GM18517 (cell line): ENCODE measurements at regions not wholly inside any gene's neighbourhood (a gene's known extent, or its start where the extent isn't known, plus 50 kb on each side); places are given as distances from the start of the nearest gene placed in this dataset.

Experiments
- ATAC-seq: cut with Tn5 transposase; IDR thresholded peaks from one replicate; pipeline ENCODE4 v1.9.1; 2021; ENCODE audit warnings: mild to moderate bottlenecking, moderate library complexity; ENCODE audit not compliant: unreplicated experiment

DNA sequence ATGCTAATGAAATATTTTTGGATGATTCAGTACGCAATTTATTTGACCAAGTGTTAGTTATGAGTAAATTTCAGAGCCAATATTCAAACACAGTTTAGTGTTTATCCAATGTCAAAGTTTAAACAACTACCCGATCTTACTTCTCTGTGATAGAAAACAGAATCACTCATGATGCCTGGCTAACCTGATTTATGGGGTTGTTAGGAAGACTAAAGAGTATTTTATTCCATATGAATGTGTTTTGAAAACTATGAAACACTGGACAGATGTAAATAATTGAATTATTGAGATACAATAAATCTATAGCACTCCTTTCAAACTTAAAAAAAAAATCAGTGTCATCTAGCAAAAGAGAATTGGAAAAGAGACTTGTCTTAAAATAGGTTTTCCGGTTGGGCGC lies 1181.8 kb downstream of the EFNB2 start:
- ATAC-seq = no peak

DNA sequence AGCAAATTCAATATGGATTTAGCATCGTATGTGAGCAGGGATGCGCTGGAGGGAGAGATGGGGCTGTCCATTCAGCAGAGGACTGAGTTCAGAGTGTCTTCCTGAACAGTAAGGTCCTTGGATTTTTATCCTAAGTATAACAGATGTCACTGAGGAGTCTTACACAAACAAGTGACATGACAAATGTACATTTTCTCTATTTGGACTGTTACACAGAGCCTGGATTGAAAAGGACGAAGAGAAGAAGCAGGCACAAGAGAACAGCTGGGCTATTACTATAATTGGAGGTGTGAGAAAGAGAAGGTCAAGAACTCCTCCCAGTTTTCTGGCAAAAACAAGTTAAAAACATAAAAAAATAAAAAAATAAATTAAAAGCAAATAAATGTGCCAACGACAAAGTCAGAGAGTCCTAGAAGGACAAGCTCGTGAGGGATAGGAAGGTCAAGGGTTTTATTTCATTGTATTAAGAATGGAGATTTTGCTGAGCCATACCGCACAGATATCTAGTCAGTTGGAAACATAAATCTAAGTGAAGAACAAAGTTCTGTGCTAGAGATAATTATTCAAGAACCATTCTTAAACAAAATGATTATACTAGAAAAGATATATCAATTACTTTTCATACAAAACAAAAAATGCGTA lies 1186.3 kb downstream of the EFNB2 start:
- no peak for ATAC-seq

DNA sequence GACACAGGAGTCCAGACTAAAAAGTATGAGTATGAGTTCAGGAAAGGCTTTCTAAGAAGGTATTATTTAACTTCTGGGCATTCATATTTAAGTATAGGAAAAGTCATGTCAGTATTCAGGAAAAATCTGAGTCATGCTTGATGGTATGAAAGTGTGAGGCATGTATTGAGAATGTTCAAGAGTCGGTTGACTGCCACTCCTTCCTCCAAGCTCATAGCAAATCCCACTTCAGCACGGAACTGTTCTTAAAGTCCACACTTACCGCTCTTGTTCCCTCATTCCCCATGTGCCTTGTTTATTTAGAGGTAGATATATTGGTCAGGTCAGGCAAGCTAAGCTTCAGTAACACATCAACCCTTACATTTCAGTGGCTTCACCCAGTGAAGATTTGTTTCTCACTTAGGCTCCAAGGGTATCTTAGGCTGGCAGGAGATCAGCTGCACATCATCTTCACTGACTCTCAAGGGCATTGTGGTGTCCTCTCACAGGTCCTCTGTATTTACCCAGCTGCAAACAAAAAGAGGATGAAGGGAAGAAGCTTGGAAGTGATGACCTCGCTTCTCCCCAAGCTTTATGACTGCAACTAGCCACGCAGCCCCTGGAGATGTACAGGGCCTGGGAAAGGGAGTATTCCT lies 1189.2 kb downstream of the EFNB2 start:
- no peak for ATAC-seq

DNA sequence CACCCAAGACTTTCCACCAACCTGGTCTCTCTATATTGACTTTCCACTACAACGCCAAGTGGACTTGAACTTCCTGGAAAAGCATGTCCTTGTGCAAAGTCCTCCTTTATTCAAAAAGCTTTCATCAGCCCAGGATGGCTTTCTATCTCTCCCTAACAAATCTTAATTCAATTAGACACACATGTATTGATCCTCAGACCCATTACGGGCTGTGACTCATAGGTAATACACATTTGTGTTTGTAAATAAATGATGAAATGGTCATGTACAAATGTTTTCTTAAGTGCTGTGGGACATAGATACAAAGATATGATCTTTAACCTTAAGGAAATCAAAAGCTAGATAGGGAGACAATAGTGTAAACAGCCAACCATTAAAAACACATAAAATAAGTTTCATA lies 1189.7 kb downstream of the EFNB2 start:
- no peak for ATAC-seq

DNA sequence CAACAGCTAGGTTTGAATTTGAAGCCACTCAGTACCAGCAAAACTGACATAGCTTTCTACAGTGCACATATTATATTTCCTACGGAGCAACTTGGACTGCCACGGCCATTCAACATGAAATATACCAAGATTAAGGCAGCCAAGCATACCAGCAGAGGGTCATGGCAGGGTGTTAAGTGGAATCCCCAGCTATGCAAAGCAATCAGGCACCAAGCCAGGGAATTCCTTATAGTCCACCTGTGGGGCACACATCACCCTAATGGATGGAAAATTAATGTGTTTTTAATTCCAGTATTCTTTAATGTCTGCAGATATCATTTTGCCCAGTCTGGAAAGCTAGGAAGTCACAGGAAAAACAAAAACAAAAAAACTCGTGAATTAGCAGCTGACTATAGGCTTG lies 1190.3 kb downstream of the EFNB2 start:
- ATAC-seq = no peak

DNA sequence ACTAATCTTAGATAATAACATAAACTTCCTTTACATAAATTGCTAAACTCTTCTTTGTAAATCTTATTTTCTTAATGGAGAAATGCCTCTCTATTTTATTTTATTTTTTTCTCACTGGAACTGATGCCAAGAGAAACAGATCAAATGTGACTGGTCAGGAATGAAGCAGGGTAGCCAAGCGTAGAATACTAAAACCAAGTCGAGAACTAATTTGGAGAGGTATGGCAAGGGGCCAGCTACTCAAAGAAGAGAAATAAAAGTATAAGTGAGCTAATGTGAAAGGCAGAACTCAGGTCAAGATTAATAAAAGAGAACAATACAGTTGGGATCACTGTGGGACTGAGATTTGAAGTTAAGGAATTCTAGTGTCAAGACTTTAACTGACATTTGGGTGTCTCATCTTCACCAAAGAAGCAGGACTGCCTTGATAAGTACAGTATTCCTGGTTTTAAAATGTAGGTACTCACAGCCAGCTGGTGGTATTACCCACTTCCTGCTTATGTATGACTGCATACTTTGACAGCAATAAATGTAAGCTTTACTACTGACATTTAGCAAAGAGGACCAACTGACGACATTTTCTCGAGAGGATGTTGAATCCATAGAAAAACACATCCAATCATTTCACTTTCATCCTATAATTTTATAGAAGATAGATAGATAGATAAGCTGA lies 1192.2 kb downstream of the EFNB2 start:
- no peak for ATAC-seq

DNA sequence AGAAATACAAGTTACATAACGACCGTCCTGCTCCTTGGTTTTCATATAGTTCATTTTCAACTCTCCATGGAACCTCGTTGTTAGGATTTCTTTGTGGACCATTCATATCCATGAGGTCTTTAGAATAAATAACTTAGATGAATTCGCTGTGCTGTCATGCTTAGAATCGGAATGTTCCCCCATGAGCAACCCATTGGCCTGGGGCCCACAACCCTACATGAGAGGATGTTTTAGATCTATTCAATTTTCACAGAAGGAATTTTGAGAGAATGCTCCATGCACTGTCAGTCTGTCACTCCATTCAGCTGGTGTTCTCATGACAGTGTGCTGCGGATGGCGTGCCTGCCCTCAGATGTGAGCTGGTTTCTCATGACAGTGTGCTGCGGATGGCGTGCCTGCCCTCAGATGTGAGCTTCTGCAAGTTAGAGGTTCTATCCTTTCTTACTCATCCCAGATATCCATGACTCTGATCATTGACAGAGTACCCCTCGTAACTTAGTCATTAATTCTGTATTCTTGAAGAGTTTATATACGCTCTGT lies 1193.1 kb downstream of the EFNB2 start:
- no peak for ATAC-seq

DNA sequence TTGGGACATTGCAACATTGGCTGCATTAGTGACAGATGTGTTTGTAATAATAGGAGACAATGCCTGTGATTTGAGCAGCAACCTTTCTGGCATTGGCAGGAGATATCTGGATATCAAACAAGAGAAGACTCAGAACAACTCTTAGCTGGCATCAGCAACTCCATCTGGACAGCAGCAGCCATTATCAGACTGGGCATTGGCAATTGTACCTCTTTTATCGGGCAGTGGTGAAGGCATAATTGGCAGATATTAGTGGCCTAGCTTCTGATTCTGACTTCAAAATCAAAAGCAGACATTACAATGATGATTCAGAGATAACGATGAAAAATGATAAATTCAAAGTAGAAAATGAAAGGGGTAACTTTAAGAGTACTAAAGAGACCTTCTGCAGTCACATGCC lies 1193.7 kb downstream of the EFNB2 start:
- ATAC-seq = no peak

DNA sequence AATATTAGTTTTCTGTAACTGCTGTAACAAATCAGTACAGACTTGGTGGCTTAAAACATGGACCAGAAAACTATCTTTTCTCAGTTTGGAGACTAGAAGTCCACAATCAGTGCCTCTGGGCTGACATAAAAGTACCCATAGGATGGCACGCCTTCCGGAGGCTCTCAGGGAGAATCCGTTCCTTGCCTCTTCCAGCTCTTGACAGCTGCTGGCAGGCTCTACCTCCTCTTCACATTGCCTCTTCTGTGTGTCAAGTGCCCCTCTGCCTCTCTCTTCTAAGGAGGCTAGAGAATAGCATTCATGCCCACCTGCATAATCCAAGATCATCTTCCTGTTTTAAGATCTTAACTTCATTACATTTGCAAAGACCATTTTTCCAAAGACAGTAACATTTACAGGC lies 1194.2 kb downstream of the EFNB2 start:
- no peak for ATAC-seq

DNA sequence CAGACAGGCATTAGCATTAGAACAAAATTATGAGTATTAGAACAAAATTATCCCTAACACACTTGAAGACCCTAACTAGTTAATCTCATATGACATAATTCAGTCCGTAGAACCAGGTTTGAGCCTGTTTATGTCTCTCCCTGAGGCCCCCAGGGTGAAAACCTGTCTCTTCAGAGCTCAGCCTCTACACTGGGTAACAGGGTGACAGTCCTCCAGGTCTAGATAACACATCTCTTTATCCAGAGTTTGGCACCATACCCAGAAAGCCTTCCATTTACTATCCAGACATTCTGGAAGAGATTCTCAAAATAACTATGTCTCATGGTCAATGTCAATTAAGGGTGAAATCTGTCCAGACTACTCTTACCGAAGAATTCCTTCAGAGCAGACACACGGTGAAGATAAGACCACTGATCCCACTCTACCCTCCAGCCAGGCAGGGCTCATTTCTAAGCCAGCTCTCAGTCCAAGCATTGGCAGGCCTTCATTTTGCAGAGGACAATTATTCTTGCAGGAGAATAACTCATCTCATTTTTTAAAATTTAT lies 1195.3 kb downstream of the EFNB2 start:
- no peak for ATAC-seq

DNA sequence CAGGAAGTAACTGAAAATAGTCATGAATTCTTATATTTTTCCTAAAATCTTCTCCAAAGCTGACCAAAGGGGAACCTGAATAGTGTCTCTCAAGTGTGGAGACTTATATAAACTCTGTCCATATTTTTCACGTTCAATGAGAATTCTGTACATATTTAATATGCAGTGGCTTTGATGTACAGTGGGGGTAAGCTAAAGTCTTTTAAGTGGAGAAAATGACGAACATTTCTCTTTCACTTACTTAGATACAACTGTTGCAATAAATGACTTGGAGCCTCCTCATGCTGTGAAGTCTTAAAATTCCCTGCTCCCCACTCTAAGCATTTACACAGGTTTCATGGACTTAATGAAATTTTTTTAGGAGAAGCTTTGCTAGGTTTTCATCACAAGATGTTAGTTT lies 1196.7 kb downstream of the EFNB2 start:
- no peak for ATAC-seq

DNA sequence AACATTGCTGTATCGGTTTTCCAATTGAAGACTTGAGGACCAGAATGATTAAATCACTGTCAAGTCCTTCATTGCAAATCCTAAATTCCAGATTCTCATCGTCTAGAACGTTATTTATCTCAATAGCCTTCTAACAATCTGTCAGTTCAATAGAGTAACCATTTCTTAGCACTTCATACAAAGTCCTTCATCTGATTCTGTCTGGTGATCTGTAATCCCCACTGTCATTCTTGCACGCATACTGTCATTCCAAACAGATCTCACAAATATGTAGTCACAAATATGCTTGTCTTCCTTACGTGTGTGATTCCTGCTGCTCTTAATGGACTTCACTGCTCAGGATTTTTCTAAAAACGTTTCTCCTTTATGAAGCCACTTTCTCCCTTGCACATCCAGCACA lies 1197.5 kb downstream of the EFNB2 start:
- ATAC-seq = no peak

DNA sequence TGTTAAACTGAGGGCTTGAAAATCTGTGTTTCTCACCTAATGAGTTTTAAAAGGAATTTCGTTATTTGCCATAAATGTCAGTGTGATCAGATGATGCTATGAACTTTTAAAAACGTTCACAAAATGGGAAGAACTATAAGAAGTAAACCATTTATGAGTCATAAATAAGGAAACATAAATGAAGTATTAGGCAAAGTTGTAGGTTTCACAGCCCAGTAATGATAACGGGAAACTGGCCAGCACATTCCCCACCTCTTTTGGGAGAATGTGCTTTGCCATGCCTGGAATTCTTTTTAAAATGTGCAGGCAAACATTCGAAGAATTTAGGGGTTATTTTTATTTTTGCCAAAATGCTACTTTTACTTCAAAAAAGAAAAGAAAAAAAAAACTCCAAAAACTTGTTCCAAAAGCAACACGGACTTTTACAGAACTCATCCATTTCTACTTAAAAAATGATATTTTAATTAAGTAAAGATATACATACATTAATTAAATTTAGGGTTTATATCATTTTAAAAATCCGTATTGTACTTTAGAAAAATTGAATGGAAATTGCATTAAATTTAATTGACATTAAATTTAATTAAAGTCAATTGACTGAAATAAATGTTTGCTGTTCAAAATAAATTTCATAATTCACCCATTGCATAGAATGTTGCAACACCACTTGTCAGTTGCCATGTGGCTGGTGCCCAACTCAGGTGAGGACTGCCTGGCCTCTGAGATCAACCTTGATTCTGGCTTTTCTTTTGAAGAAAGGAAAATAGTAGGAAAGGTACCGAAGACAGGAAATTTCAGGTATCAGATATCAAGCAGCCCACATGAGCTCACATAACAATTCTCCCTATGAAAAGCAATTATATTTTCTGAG lies 1198.5 kb downstream of the EFNB2 start:
- ATAC-seq = no peak

DNA sequence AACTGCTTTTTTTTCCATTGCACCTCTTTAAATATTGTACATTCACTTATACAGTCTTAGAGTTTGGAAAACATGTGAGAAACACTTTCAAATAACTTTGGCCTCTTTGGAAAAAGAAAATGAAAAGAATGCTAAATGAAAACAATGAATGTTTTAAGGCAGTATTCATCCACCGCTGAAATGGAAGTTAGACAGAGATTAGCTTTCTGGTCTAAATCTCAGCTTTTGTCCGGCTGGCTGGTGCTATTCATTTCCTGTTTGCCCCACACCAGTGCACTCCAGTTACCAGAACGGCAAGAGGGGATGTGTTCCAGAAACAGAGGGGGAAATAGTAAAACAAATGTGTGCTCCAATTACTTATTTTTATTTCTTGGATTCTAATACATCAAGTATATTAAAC lies 1201.3 kb downstream of the EFNB2 start:
- ATAC-seq = no peak

DNA sequence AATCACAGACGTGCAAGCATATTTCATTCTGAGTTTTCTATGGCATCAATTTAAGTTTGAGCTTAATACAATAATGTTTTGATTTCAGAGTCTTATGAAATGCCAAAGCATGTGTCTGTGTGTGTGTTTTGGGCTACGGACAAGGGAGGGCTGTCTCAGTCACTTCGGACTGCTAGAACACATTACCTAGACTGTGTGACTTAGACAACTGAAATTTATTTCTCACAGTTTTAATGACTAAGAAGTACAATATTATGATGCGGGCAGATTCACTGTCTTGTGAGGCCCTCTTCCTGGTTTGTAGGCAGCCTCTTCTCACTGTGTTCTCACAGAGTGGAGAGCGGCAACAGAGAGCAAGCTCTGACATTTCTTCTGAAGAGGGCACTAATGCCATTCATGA lies 1202.0 kb downstream of the EFNB2 start:
- no peak for ATAC-seq

DNA sequence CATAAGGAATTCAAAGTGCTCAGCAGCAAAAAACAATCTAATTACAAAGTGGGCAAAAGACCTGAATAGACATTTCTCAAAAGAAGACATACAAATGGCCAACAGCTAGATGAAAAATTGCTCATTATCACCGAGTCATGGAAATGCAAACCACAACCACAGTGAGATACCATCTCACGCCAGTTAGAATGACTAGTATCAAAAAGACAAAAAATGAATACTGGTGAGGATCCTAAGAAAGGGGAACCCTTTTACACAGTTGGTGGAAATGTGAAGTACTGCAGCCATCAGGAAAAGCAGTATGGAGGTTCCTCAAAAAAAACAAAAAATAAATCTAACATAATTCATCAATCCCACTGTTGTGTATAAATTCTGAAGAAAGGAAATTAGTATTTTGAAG lies 1206.1 kb downstream of the EFNB2 start:
- ATAC-seq = no peak

DNA sequence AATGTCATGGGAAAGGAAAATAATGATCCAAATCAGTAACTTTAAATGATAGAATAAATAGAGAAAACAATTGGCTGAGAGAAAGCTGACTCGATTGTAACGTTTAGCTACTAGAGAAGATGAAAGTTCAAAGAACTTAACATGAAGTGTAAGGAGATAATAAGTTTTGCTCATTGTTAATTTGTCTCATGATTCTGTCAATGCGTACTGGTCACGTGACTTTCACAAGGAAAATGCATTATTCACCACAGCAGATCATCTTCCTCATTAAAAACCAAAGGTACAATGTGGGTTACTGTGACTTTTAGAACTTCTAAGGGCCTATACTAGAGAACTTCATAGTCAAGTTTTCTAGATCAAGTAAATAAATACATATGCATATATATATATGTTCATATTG lies 1207.2 kb downstream of the EFNB2 start:
- no peak for ATAC-seq

DNA sequence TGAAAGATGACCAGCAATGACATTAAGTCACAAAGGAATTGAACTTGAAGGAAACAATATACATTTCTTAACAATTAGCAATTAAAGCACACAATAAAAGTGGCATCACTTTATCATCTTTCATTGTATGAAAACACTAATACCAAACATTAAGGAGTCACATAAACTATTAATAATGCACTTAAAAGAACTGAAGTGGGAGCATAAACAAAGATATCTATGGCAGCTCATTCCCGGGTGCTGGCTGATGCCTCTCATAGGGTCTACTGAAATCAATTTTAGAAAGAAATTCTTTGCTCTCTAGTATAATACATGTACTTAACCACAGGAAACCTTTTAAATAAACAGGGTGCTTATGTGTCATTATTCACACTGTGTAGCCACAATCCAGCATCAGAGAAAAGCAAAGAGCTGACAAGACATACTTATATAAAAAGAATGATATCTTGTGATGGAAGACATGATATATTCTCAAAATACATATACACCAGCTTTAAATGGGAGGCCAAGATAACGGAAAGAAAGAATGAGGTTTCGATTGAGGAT lies 1207.8 kb downstream of the EFNB2 start:
- no peak for ATAC-seq

DNA sequence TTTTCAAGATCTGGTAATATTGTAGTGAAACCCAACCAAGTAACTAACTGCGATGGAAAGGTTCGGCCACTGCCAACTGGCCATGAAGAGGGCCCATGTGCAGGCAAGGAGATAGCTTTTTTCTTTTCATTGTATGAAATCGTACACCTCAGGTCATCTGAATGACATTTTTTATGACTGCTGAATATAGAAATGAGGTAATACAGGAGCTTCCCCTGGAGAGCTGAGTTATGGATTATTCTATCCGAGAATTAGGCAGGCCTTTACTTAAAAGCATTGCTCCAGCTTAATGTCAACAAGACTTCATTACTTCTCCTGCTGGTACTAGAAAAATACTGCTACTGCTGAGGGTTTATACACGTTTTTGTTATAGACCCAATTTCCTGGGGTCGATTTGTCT lies 1215.6 kb downstream of the EFNB2 start:
- ATAC-seq = no peak

DNA sequence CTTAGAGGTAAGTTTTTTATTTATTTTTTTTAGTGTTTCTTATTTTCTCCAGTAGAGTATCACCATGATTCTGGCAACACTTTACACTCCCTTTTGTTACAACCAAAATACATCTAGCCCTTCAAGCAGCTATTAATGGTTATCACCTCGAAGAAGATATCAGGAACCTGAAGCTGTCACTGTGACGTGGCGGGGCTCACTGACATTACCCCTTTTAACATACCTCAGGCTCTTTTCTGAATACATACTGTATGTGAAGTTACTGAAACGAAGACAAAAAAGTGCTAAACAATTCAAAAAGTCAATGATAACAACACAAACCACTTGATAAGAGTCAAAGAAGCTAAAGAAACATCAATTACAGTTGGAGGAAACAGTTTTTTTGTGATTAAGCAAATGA lies 1218.7 kb downstream of the EFNB2 start:
- ATAC-seq = no peak

DNA sequence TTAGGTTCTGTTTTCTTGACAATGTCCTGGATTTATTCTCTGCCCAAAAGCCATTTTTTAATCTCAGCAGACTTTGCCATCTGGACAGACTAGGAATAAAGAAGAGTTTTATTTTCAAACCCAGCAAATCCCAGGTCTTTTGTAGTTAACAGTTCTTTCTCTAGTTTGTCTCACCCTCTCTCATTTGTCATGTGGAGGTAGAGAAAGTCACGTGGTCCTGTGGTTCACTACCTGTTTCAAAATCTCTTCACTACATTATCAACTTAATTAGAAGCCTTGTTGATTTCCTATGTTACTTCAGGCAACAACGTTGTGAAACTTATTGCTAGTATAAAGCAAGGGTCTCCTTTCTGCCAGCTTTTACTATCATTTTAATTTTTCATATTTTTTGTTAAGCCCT lies 1222.6 kb downstream of the EFNB2 start:
- ATAC-seq = no peak
